C4-2B (cell line): ENCODE measurements at regions not wholly inside any gene's neighbourhood (a gene's known extent, or its start where the extent isn't known, plus 50 kb on each side); places are given as distances from the start of the nearest gene placed in this dataset.

Experiments used
- H3K27ac ChIP-seq: fragments of 450-650 bp; 2 replicates; pipeline ENCODE4 v1.5.1; 2017
- ZFX ChIP-seq: fragments of 450-650 bp; IDR thresholded peaks from 2 replicates; pipeline ENCODE4 v1.6.1; 2017
- TF ChIP-seq, protein P1 (sequence below): fragments of 450-650 bp; conservative IDR thresholded peaks from 2 replicates; pipeline ENCODE4 v1.5.1; 2017; ENCODE audit warnings: mild to moderate bottlenecking

DNA sequence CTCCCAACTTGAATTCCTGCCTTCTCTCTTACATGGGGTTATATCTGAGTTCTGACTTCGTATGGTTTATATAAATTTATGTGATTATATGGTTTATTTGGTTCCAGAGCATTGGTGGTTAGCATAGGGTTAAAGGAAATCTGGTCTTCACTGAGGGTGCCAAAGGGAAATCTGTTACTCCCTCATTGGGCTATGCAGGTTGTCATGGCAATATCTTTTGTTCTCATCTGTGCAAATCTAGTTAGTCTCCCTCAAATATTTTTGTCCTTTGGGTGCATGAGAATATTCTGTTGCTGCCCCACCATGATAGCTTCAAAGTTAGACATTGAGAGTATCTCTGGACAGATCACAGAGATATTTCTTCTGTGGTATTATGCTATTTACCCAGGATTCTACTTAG lies 71.8 kb upstream of the OTUD4 start:
- TF ChIP-seq ZFX: no peak
- TF ChIP-seq, protein P1, sequence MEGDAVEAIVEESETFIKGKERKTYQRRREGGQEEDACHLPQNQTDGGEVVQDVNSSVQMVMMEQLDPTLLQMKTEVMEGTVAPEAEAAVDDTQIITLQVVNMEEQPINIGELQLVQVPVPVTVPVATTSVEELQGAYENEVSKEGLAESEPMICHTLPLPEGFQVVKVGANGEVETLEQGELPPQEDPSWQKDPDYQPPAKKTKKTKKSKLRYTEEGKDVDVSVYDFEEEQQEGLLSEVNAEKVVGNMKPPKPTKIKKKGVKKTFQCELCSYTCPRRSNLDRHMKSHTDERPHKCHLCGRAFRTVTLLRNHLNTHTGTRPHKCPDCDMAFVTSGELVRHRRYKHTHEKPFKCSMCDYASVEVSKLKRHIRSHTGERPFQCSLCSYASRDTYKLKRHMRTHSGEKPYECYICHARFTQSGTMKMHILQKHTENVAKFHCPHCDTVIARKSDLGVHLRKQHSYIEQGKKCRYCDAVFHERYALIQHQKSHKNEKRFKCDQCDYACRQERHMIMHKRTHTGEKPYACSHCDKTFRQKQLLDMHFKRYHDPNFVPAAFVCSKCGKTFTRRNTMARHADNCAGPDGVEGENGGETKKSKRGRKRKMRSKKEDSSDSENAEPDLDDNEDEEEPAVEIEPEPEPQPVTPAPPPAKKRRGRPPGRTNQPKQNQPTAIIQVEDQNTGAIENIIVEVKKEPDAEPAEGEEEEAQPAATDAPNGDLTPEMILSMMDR: no peak
- H3K27ac ChIP-seq: no peak overlapping the region

DNA sequence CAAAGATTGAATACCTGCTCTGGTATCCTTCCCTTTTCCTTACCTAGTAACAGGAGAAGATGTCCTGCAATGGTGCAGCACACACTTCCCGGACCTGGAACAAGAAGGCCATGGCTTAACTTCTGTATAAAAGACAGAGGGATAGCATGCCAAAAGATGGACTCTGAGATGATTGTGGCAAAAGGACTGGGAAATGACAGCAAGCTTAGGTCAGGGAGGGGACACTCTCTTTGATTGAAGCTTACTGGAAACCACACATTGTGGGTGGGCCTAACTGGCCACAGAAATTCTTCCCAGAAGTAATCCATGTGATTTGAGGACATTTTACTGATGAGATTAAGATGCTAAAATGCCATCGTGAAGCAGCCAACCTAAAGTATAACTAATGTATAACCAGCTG lies 71.0 kb upstream of the OTUD4 start:
- TF ChIP-seq ZFX: no peak
- TF ChIP-seq, protein P1: no peak
- H3K27ac ChIP-seq: no peak overlapping the region

DNA sequence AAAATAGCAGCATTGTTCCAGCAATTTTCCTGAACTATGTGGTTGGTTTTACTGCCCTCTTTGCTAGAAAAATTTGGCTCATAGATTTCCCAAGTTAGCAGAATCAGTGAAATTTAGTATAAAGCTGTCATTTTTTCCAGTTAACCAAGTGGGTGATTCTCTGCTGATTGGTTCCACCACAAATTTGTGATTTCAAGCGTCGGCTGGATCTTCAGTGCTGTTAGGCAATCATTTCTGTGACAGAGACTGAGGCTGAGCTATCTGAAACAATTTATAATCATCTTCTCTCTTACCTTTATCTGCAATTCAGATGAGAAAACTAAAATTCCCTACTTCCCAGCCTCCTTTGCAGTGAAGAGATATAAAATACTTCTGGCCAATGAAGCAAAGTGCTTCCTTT lies 68.6 kb upstream of the OTUD4 start:
- no peak for TF ChIP-seq ZFX
- TF ChIP-seq, protein P1: no peak
- H3K27ac ChIP-seq: no peak overlapping the region

DNA sequence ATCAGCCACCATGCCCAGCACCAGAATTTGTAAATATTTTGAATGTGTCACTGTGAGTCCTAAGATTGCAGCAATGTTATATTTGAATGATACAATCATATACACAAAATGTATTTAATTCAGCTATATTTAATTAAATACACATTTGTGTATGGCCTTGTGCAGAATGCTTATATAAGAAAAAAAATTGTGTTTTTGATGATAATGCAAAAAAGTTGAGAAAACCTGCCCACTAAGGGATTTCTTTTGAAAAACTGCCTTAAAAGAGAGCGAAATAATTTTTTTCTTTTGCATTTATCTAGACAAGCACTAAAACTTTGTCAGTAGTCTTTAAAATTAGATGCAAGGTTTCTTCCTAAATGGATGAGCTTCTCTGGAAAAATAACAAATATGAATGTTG lies 68.1 kb upstream of the OTUD4 start:
- no peak for TF ChIP-seq ZFX
- TF ChIP-seq, protein P1: no peak
- H3K27ac ChIP-seq: no peak overlapping the region

DNA sequence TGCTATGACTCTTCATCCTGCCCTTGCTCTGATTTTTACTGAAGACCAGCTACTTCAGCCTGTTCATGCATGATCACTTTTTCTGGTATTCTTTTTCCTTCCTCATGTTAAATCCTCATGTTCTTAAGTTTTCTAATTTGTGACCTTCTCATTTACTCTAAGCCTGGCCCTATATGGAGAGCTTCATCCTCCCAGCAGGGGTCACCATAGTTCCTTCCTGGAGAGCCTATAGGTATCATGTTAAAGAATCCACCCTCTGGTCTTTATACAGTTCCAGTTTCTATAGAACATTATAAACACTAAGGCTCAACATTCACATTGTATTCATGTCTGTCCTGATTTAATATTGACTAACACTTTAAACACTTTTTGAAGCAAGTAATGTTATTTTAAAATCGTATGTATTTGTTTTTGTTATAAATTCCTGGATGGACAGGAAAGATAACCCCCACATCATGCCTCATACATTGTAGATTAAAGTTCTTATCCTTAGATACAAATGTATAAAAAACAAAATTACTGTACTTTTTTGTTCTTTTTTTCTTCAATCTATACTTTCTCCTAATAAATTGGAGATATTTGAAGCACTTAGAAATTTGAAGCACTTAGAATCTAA lies 53.8 kb upstream of the OTUD4 start:
- TF ChIP-seq ZFX: no peak
- TF ChIP-seq, protein P1: peak; percentile 92

DNA sequence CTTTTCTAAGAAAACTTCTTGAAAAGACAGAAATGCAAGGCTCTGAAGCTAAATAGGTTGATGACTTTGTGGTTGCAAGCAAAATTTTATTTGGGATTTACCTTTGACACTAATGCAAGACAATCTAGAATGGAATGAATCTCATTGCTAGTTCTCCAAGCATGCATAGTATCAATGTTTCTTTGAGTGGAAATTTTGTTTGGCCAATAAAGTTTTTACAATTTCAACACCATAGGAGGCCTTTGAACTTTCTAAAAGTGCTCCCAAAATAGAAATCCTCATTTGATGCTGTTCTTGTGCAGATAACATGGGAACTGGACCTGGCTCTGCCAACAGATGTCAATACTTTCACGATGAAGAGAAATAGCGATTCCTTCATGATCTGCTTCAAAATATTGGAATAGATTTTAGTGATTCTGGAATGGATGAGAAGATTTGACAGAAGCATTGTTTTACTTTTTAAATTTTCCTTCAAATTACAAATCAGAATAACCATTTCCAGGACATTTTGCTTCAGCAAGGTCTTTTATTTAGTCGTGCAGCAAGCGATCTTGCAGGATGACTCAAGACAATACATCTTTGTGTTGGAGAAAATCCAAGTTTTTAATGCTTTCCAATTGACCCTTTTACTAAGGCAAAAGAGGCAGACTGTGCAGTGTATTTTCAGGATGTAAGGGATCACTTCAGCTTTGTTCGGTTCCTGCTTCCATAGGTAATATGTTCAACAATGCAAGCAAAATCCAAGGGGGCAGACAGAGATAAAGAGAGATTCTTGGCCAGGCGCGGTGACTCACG lies 51.7 kb upstream of the OTUD4 start:
- H3K27ac ChIP-seq: no peak overlapping the region
- no peak for TF ChIP-seq ZFX
- TF ChIP-seq, protein P1: no peak

More for the DNA sequence above, 53.8 kb upstream of the OTUD4 start:
- no peak overlapping the region for H3K27ac ChIP-seq

DNA sequence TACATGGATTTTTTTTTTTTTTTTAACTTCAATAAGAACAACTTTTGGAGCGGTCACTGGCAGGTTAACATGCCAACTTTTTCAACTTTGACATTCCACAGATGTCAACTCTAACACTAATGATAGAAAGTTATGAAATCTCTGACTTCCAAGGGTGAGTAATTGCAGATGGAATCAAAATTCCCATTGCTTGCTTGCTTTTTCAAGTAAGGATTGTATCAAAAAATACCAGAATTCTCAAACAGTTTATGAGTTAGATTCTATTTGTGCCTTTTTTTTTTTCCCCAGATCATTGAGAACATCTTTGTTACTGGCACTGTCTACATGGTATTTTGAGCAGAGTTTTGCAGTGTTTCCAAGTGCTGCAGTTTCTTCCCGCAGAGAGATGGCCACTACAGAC lies 50.3 kb upstream of the OTUD4 start:
- no peak overlapping the region for H3K27ac ChIP-seq

More for the DNA sequence above, 50.3 kb upstream of the OTUD4 start:
- TF ChIP-seq, protein P1: no peak
- no peak for TF ChIP-seq ZFX
